HK-2 (cell line): ENCODE measurements at regions not wholly inside any gene's neighbourhood (a gene's known extent, or its start where the extent isn't known, plus 50 kb on each side); places are given as distances from the start of the nearest gene placed in this dataset.

Source experiments
- DNase-seq: peaks from one replicate; pipeline ENCODE4 v3.0.0-alpha.2; 2018; ENCODE audit not compliant: unreplicated experiment

GRCh38 chr5:7955476-7955875 lies 86.5 kb downstream of the MTRR start:
- DNase-seq: no peak

- no peak for DNase-seq
These were observed 88.4 kb downstream of the MTRR start for GRCh38 chr5:7957329-7957728.

GRCh38 chr5:7960142-7960541 lies 91.2 kb downstream of the MTRR start:
- no peak for DNase-seq

GRCh38 chr5:7961540-7961939 lies 92.6 kb downstream of the MTRR start:
- no peak for DNase-seq

- no peak for DNase-seq
These were observed 101.9 kb downstream of the MTRR start for GRCh38 chr5:7970816-7971215.

- DNase-seq: no peak
These were observed 107.7 kb downstream of the MTRR start for GRCh38 chr5:7976411-7977190.

GRCh38 chr5:7978114-7978513 lies 109.2 kb downstream of the MTRR start:
- DNase-seq: no peak

GRCh38 chr5:7978991-7979390 lies 110.0 kb downstream of the MTRR start:
- DNase-seq: no peak

- DNase-seq: no peak
These were observed 111.9 kb downstream of the MTRR start for GRCh38 chr5:7980881-7981280.

- no peak for DNase-seq
These were observed 114.5 kb downstream of the MTRR start for GRCh38 chr5:7983433-7983832.

GRCh38 chr5:7991125-7991821 lies 122.3 kb downstream of the MTRR start:
- no peak for DNase-seq

GRCh38 chr5:7995688-7996294 lies 126.8 kb downstream of the MTRR start:
- DNase-seq: no peak

- DNase-seq: no peak
These were observed 136.5 kb downstream of the MTRR start for GRCh38 chr5:8005416-8005815.

GRCh38 chr5:8012131-8012977 lies 143.4 kb downstream of the MTRR start:
- no peak for DNase-seq

GRCh38 chr5:8013948-8014710 lies 145.2 kb downstream of the MTRR start:
- DNase-seq: no peak

GRCh38 chr5:8019719-8020218 lies 150.8 kb downstream of the MTRR start:
- DNase-seq: no peak

GRCh38 chr5:8020861-8021514 lies 152.0 kb downstream of the MTRR start:
- no peak for DNase-seq

GRCh38 chr5:8028243-8028642 lies 159.3 kb downstream of the MTRR start:
- DNase-seq: no peak

- DNase-seq: no peak
These were observed 164.3 kb downstream of the MTRR start for GRCh38 chr5:8033261-8033660.

- DNase-seq: no peak
These were observed 165.9 kb downstream of the MTRR start for GRCh38 chr5:8034852-8035251.

GRCh38 chr5:8048920-8049319 lies 180.0 kb downstream of the MTRR start:
- DNase-seq: no peak
